SK-N-SH treated with all-trans-retinoic acid at 6 μM for 48 hours (cell line): ENCODE measurements at regions not wholly inside any gene's neighbourhood (a gene's known extent, or its start where the extent isn't known, plus 50 kb on each side); places are given as distances from the start of the nearest gene placed in this dataset.

Experiments
- ATAC-seq: fragments of 200-7000 bp; cut with Tn5 transposase; 3 replicates; pipeline ENCODE4 v1.9.1; 2020; ENCODE audit warnings: mild to moderate bottlenecking, moderate library complexity
- ARNTL ChIP-seq: fragments of 450-650 bp; formaldehyde crosslinking; IDR thresholded peaks from 2 replicates; pipeline ENCODE4 v1.5.0; 2020; ENCODE audit warnings: low read depth, mild to moderate bottlenecking, moderate library complexity, borderline replicate concordance
- BACH2 ChIP-seq: fragments of 250-450 bp; sonication (Bioruptor Pico); IDR thresholded peaks from 2 replicates; pipeline ENCODE4 v1.9.0; 2021; ENCODE audit warnings: mild to moderate bottlenecking, borderline replicate concordance
- CSDC2 ChIP-seq: fragments of 250-450 bp; sonication (Bioruptor Pico); IDR thresholded peaks from 2 replicates; pipeline ENCODE4 v1.5.0; 2020; ENCODE audit warnings: mild to moderate bottlenecking, moderate library complexity
- ESRRG ChIP-seq: fragments of 250-450 bp; sonication (Bioruptor Pico); IDR thresholded peaks from 2 replicates; pipeline ENCODE4 v1.6.1; 2021; ENCODE audit warnings: mild to moderate bottlenecking
- GLIS3 ChIP-seq: fragments of 250-450 bp; sonication (Bioruptor Pico); IDR thresholded peaks from 2 replicates; pipeline ENCODE4 v1.5.0; 2020; ENCODE audit warnings: mild to moderate bottlenecking, moderate library complexity
- ISL1 ChIP-seq: fragments of 250-450 bp; sonication (Bioruptor Pico); IDR thresholded peaks from 2 replicates; pipeline ENCODE4 v2.1.2; 2022; ENCODE audit warnings: mild to moderate bottlenecking, moderate library complexity
- OSR1 ChIP-seq: fragments of 250-450 bp; sonication (Bioruptor Pico); IDR thresholded peaks from 2 replicates; pipeline ENCODE4 v1.8.0; 2022; ENCODE audit warnings: moderate library complexity, mild to moderate bottlenecking, inconsistent platforms
- PPARA ChIP-seq: fragments of 250-450 bp; sonication (Bioruptor Pico); IDR thresholded peaks from 2 replicates; pipeline ENCODE4 v1.5.0; 2020; ENCODE audit warnings: mild to moderate bottlenecking, borderline replicate concordance
- RARB ChIP-seq: fragments of 250-450 bp; sonication (Bioruptor Pico); IDR thresholded peaks from 2 replicates; pipeline ENCODE4 v1.8.0; 2021; ENCODE audit warnings: mild to moderate bottlenecking, moderate library complexity
- TCF4 ChIP-seq: fragments of 250-450 bp; sonication (Bioruptor Pico); IDR thresholded peaks from 2 replicates; pipeline ENCODE4 v1.8.0; 2021; ENCODE audit warnings: mild to moderate bottlenecking, moderate library complexity, borderline replicate concordance
- TOX ChIP-seq: fragments of 250-450 bp; sonication (Bioruptor Pico); IDR thresholded peaks from 2 replicates; pipeline ENCODE4 v1.8.0; 2021; ENCODE audit warnings: mild to moderate bottlenecking, moderate library complexity, borderline replicate concordance
- ZC3H10 ChIP-seq: fragments of 250-450 bp; sonication (Bioruptor Pico); IDR thresholded peaks from 2 replicates; pipeline ENCODE4 v1.5.1; 2021; ENCODE audit warnings: mild to moderate bottlenecking, moderate library complexity
- ZFP30 ChIP-seq: fragments of 450-650 bp; formaldehyde crosslinking; IDR thresholded peaks from 2 replicates; pipeline ENCODE4 v1.5.0; 2022; ENCODE audit warnings: mild to moderate bottlenecking, moderate library complexity
- ZNF565 ChIP-seq: fragments of 450-650 bp; formaldehyde crosslinking; conservative IDR thresholded peaks from 2 replicates; pipeline ENCODE4 v1.5.0; 2020; ENCODE audit warnings: low read depth, mild to moderate bottlenecking, moderate library complexity
- ZNF70 ChIP-seq: fragments of 450-650 bp; formaldehyde crosslinking; IDR thresholded peaks from 2 replicates; pipeline ENCODE4 v1.5.0; 2020; ENCODE audit warnings: mild to moderate bottlenecking, moderate library complexity
- ZNF8 ChIP-seq: fragments of 450-650 bp; formaldehyde crosslinking; IDR thresholded peaks from 2 replicates; pipeline ENCODE4 v1.5.0; 2020; ENCODE audit warnings: mild to moderate bottlenecking, moderate library complexity
- TF ChIP-seq, protein P1 (sequence below): fragments of 250-450 bp; sonication (Bioruptor Pico); IDR thresholded peaks from 2 replicates; pipeline ENCODE4 v1.8.0; 2020; ENCODE audit warnings: mild to moderate bottlenecking, moderate library complexity, borderline replicate concordance
- TF ChIP-seq, protein P2 (sequence below): fragments of 250-450 bp; sonication (Bioruptor Pico); IDR thresholded peaks from 2 replicates; pipeline ENCODE4 v1.5.1; 2020; ENCODE audit warnings: low read depth, mild to moderate bottlenecking, moderate library complexity
- TF ChIP-seq, protein P3 (sequence below): fragments of 250-450 bp; sonication (Bioruptor Pico); IDR thresholded peaks from 2 replicates; pipeline ENCODE4 v1.5.0; 2020; ENCODE audit warnings: mild to moderate bottlenecking, moderate library complexity
- TF ChIP-seq, protein P4 (sequence below): fragments of 250-450 bp; sonication (Bioruptor Pico); IDR thresholded peaks from 2 replicates; pipeline ENCODE4 v1.8.0; 2021; ENCODE audit warnings: low read depth, mild to moderate bottlenecking, moderate library complexity, borderline replicate concordance
- TF ChIP-seq, protein P5 (sequence below): fragments of 250-450 bp; sonication (Bioruptor Pico); IDR thresholded peaks from 2 replicates; pipeline ENCODE4 v1.5.1; 2021; ENCODE audit warnings: mild to moderate bottlenecking, moderate library complexity

DNA sequence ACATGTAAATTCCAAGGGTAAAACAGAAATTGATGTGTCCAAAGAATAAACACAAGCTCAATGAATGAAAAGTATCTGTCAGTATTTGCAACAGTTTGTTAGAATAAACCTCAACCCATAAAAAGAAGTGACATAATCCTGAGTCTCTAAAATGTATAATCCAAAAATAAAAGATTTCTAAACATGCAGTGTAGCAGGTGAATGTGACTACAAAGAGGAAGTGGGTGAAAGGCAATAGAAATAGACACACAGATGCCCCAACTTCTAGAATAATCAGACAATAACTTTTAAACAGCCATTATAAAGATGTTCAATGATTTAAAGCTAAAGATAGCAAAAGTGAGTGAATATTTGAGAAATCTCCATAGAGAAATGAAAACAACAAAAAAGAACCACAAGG, 1009.2 kb upstream of the GJE1 start:
- ATAC-seq: no peak
- no peak for TF ChIP-seq TCF4
- TF ChIP-seq, protein P1, sequence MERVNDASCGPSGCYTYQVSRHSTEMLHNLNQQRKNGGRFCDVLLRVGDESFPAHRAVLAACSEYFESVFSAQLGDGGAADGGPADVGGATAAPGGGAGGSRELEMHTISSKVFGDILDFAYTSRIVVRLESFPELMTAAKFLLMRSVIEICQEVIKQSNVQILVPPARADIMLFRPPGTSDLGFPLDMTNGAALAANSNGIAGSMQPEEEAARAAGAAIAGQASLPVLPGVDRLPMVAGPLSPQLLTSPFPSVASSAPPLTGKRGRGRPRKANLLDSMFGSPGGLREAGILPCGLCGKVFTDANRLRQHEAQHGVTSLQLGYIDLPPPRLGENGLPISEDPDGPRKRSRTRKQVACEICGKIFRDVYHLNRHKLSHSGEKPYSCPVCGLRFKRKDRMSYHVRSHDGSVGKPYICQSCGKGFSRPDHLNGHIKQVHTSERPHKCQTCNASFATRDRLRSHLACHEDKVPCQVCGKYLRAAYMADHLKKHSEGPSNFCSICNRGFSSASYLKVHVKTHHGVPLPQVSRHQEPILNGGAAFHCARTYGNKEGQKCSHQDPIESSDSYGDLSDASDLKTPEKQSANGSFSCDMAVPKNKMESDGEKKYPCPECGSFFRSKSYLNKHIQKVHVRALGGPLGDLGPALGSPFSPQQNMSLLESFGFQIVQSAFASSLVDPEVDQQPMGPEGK (CRISPR knock-in tag): no peak
- TF ChIP-seq ZNF8: no peak
- TF ChIP-seq ISL1 (CRISPR knock-in tag): no peak
- no peak for TF ChIP-seq ZFP30 (CRISPR knock-in tag)
- TF ChIP-seq, protein P2, sequence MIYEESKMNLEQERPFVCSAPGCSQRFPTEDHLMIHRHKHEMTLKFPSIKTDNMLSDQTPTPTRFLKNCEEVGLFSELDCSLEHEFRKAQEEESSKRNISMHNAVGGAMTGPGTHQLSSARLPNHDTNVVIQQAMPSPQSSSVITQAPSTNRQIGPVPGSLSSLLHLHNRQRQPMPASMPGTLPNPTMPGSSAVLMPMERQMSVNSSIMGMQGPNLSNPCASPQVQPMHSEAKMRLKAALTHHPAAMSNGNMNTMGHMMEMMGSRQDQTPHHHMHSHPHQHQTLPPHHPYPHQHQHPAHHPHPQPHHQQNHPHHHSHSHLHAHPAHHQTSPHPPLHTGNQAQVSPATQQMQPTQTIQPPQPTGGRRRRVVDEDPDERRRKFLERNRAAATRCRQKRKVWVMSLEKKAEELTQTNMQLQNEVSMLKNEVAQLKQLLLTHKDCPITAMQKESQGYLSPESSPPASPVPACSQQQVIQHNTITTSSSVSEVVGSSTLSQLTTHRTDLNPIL (CRISPR knock-in tag): no peak
- TF ChIP-seq RARB (CRISPR knock-in tag): no peak
- TF ChIP-seq, protein P3, sequence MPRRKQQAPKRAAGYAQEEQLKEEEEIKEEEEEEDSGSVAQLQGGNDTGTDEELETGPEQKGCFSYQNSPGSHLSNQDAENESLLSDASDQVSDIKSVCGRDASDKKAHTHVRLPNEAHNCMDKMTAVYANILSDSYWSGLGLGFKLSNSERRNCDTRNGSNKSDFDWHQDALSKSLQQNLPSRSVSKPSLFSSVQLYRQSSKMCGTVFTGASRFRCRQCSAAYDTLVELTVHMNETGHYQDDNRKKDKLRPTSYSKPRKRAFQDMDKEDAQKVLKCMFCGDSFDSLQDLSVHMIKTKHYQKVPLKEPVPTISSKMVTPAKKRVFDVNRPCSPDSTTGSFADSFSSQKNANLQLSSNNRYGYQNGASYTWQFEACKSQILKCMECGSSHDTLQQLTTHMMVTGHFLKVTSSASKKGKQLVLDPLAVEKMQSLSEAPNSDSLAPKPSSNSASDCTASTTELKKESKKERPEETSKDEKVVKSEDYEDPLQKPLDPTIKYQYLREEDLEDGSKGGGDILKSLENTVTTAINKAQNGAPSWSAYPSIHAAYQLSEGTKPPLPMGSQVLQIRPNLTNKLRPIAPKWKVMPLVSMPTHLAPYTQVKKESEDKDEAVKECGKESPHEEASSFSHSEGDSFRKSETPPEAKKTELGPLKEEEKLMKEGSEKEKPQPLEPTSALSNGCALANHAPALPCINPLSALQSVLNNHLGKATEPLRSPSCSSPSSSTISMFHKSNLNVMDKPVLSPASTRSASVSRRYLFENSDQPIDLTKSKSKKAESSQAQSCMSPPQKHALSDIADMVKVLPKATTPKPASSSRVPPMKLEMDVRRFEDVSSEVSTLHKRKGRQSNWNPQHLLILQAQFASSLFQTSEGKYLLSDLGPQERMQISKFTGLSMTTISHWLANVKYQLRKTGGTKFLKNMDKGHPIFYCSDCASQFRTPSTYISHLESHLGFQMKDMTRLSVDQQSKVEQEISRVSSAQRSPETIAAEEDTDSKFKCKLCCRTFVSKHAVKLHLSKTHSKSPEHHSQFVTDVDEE: no peak
- TF ChIP-seq BACH2 (CRISPR knock-in tag): no peak
- TF ChIP-seq GLIS3: no peak
- no peak for TF ChIP-seq ARNTL (CRISPR knock-in tag)
- no peak for TF ChIP-seq TOX (CRISPR knock-in tag)
- TF ChIP-seq, protein P4, sequence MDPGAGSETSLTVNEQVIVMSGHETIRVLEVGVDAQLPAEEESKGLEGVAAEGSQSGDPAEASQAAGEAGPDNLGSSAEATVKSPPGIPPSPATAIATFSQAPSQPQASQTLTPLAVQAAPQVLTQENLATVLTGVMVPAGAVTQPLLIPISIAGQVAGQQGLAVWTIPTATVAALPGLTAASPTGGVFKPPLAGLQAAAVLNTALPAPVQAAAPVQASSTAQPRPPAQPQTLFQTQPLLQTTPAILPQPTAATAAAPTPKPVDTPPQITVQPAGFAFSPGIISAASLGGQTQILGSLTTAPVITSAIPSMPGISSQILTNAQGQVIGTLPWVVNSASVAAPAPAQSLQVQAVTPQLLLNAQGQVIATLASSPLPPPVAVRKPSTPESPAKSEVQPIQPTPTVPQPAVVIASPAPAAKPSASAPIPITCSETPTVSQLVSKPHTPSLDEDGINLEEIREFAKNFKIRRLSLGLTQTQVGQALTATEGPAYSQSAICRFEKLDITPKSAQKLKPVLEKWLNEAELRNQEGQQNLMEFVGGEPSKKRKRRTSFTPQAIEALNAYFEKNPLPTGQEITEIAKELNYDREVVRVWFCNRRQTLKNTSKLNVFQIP (CRISPR knock-in tag): no peak
- no peak for TF ChIP-seq OSR1 (CRISPR knock-in tag)
- no peak for TF ChIP-seq CSDC2 (CRISPR knock-in tag)
- no peak for TF ChIP-seq ZNF70 (CRISPR knock-in tag)
- TF ChIP-seq ZNF565 (CRISPR knock-in tag): no peak
- TF ChIP-seq, protein P5, sequence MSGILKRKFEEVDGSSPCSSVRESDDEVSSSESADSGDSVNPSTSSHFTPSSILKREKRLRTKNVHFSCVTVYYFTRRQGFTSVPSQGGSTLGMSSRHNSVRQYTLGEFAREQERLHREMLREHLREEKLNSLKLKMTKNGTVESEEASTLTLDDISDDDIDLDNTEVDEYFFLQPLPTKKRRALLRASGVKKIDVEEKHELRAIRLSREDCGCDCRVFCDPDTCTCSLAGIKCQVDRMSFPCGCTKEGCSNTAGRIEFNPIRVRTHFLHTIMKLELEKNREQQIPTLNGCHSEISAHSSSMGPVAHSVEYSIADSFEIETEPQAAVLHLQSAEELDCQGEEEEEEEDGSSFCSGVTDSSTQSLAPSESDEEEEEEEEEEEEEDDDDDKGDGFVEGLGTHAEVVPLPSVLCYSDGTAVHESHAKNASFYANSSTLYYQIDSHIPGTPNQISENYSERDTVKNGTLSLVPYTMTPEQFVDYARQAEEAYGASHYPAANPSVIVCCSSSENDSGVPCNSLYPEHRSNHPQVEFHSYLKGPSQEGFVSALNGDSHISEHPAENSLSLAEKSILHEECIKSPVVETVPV: no peak
- TF ChIP-seq, all 23 proteins: peak for 0

DNA sequence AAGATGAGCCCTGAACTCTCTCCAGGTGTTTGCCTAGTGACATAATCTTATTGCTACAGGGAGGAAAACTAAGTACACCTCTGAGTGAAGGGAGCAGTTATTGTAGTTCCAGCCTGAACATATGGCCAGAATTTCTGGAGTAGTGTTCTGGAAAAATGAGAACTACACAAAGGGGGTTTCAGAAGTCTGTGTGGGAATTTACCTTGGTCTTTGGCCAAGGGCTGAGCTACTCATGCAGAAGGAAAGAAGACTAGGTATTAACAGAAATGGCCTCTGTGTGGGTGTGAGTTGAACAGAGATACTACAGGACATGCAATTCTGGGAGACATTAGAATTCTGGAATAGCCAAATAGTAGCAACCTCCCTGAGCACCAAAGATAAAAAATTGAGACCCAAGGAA, 1009.7 kb upstream of the GJE1 start:
- no peak for ATAC-seq
- TF ChIP-seq, protein P4 (CRISPR knock-in tag): no peak
- no peak for TF ChIP-seq ARNTL (CRISPR knock-in tag)
- no peak for TF ChIP-seq ZFP30 (CRISPR knock-in tag)
- TF ChIP-seq, protein P1 (CRISPR knock-in tag): no peak
- no peak for TF ChIP-seq ESRRG (CRISPR knock-in tag)
- no peak for TF ChIP-seq CSDC2 (CRISPR knock-in tag)
- no peak for TF ChIP-seq GLIS3
- TF ChIP-seq ZC3H10 (CRISPR knock-in tag): no peak
- no peak for TF ChIP-seq PPARA (CRISPR knock-in tag)
- TF ChIP-seq, protein P5: no peak
- TF ChIP-seq TOX (CRISPR knock-in tag): no peak
- TF ChIP-seq RARB (CRISPR knock-in tag): no peak
- no peak for TF ChIP-seq TCF4
